Trophoblast cell (in vitro differentiated cells and primary cell): ENCODE measurements at regions not wholly inside any gene's neighbourhood (a gene's known extent, or its start where the extent isn't known, plus 50 kb on each side); places are given as distances from the start of the nearest gene placed in this dataset.

Source experiments
- DNase-seq, 2 donors: peaks; one replicate each; pipeline ENCODE4 v3.0.0-alpha.2; 2016
- H2AFZ ChIP-seq: 2 replicates; pipeline ENCODE4 v1.6.1; 2013; ENCODE audit warnings: low read length, moderate library complexity, mild to moderate bottlenecking; ENCODE audit not compliant: insufficient read depth, poor library complexity
- H2AK5ac ChIP-seq: 2 replicates; pipeline ENCODE4 v1.6.1; 2013; ENCODE audit warnings: mild to moderate bottlenecking, low read length
- H2BK120ac ChIP-seq: 2 replicates; pipeline ENCODE4 v1.6.1; 2013; ENCODE audit warnings: low read length, mild to moderate bottlenecking, moderate library complexity; ENCODE audit not compliant: insufficient read depth, poor library complexity
- H2BK12ac ChIP-seq: 2 replicates; pipeline ENCODE4 v1.6.1; 2013; ENCODE audit warnings: mild to moderate bottlenecking, low read length, moderate library complexity
- H2BK5ac ChIP-seq: 2 replicates; pipeline ENCODE4 v1.6.1; 2013; ENCODE audit warnings: low read length, low read depth, moderate library complexity, mild to moderate bottlenecking; ENCODE audit not compliant: poor library complexity
- H3K14ac ChIP-seq: 2 replicates; pipeline ENCODE4 v1.6.1; 2013; ENCODE audit warnings: mild to moderate bottlenecking, low read length
- H3K18ac ChIP-seq: 2 replicates; pipeline ENCODE4 v1.6.1; 2013; ENCODE audit warnings: mild to moderate bottlenecking, low read length
- H3K23ac ChIP-seq: 2 replicates; pipeline ENCODE4 v1.6.1; 2013; ENCODE audit warnings: low read length
- H3K27ac ChIP-seq: 2 replicates; pipeline ENCODE4 v1.5.1; 2013; ENCODE audit warnings: low read depth, mild to moderate bottlenecking, inconsistent platforms, low read length, moderate library complexity
- H3K27me3 ChIP-seq: 2 replicates; pipeline ENCODE4 v1.6.1; 2013; ENCODE audit warnings: inconsistent platforms, mild to moderate bottlenecking, low read length, moderate library complexity; ENCODE audit not compliant: insufficient read depth
- H3K36me3 ChIP-seq, 2 experiments: 1 replicate in 1 of 2; 2 replicates in 1 of 2; pipeline ENCODE4 v1.6.1; 2013; ENCODE audit warnings: low read length in 2 of 2, mild to moderate bottlenecking in 2 of 2, moderate library complexity in 1 of 2; ENCODE audit not compliant: insufficient read depth in 2 of 2, control insufficient read depth in 1 of 2
- H3K4ac ChIP-seq: 2 replicates; pipeline ENCODE4 v1.6.1; 2013; ENCODE audit warnings: low read depth, mild to moderate bottlenecking, low read length, moderate library complexity
- H3K4me1 ChIP-seq, 2 experiments: 1 replicate in 1 of 2; 2 replicates in 1 of 2; pipeline ENCODE4 v1.6.1; 2013; ENCODE audit warnings: low read length in 2 of 2, mild to moderate bottlenecking in 2 of 2, moderate library complexity in 1 of 2; ENCODE audit not compliant: insufficient read depth in 2 of 2, control insufficient read depth in 1 of 2
- H3K4me2 ChIP-seq: 2 replicates; pipeline ENCODE4 v1.6.1; 2013; ENCODE audit warnings: inconsistent platforms, mild to moderate bottlenecking, low read length, moderate library complexity
- H3K4me3 ChIP-seq: 2 replicates; pipeline ENCODE4 v1.5.1; 2013; ENCODE audit warnings: mild to moderate bottlenecking, low read depth, low read length, inconsistent platforms
- H3K79me1 ChIP-seq: one replicate; pipeline ENCODE4 v1.6.1; 2013; ENCODE audit warnings: low read length
- H3K79me2 ChIP-seq: 2 replicates; pipeline ENCODE4 v1.6.1; 2013; ENCODE audit warnings: low read length, mild to moderate bottlenecking; ENCODE audit not compliant: control insufficient read depth, insufficient read depth, poor library complexity
- H3K9ac ChIP-seq: 2 replicates; pipeline ENCODE4 v1.6.1; 2013; ENCODE audit warnings: mild to moderate bottlenecking, low read length
- H3K9me3 ChIP-seq: 2 replicates; pipeline ENCODE4 v1.6.1; 2013; ENCODE audit warnings: low read depth, mild to moderate bottlenecking, control low read depth, inconsistent platforms, low read length; ENCODE audit not compliant: insufficient read depth
- H4K12ac ChIP-seq: 2 replicates; pipeline ENCODE4 v1.6.1; 2013; ENCODE audit warnings: low read depth, mild to moderate bottlenecking, low read length, moderate library complexity
- H4K8ac ChIP-seq: 2 replicates; pipeline ENCODE4 v1.6.1; 2013; ENCODE audit warnings: low read depth, mild to moderate bottlenecking, low read length, moderate library complexity
- H4K91ac ChIP-seq: one replicate; pipeline ENCODE4 v1.6.1; 2013; ENCODE audit warnings: low read depth, mild to moderate bottlenecking, low read length, moderate library complexity
- WGBS: extraction: QIAGEN DNeasy Blood & Tissue Kit; methylation state at CpG from one replicate; pipeline ENCODE4 v1.1.7; 2013; ENCODE audit warnings: missing lambda C conversion rate; ENCODE audit not compliant: insufficient read length, insufficient coverage; ENCODE audit errors: extremely low coverage; 5-methylcytosine and 5-hydroxymethylcytosine counted together

DNA sequence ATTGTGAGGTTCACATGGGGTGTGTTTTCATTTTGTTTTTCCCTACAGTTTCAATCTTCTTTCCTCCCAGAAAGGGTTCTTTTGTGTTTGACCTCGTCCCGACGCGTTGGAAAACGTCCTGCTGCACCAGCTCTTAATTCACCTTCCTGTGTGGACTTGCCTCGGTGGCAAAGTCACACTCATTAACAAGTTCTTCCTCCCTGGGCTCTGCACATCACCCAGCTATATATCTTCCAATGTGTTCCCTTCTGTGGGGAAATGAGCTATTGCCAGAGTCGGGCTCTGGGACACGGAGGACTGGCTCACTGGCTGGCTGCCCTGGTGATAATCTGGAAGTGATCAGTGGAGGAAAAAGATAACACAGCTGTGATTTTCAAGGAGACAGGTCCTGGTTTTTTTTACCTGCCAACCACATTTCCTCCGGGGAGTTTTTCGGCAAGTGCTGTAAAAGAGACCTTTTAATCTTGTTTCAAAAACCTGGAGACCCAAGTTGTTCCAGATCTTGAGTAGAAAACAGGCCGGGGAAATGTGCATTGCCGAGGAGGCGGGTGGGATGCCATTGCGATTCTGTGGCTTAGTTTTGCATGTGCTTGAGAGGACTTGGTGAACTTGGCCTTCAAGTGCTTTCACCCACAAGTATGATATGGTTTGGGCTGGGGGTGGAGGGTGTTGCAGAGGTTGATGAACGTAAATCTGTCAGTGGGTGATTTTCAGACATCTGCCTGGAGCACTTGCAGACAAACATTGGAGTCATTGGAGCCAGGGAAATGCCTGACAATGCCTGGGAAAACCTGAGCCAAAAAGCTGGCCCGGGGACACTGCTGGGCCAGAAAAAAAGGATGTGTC, 96.5 kb upstream of the CREB5 start:
- peaks cover 10 to 11% of the 10 kb centered on the region in 2 experiments for H3K4me1 ChIP-seq
- H4K91ac ChIP-seq, result no peak overlapping the region
- no peaks in the 10 kb centered on the region for H3K79me2 ChIP-seq
- no peaks in the 10 kb centered on the region for H3K79me1 ChIP-seq
- H3K27me3 ChIP-seq, result no peaks in the 10 kb centered on the region
- H3K27ac ChIP-seq, result no peak overlapping the region
- H3K4me2 ChIP-seq, result peak overlapping the region; percentile 34
- no peak overlapping the region for H3K23ac ChIP-seq
- no peak overlapping the region for H4K8ac ChIP-seq
- H3K14ac ChIP-seq, result no peak overlapping the region
- H2BK120ac ChIP-seq, result no peak overlapping the region
- no peak overlapping the region for H2AFZ ChIP-seq
- no peak for DNase-seq
- no peak overlapping the region for H2AK5ac ChIP-seq
- H3K18ac ChIP-seq, result no peak overlapping the region
- WGBS, result no CpG with 5 or more reads among the region's 16 CpGs
- H3K36me3 ChIP-seq, result no peaks in the 10 kb centered on the region
- H4K12ac ChIP-seq, result no peak overlapping the region
- H3K4ac ChIP-seq, result no peak overlapping the region
- H3K9me3 ChIP-seq, result peaks cover 3% of the 10 kb centered on the region
- H2BK5ac ChIP-seq, result no peak overlapping the region
- no peak overlapping the region for H2BK12ac ChIP-seq
- H3K9ac ChIP-seq, result no peak overlapping the region
- no peak overlapping the region for H3K4me3 ChIP-seq

DNA sequence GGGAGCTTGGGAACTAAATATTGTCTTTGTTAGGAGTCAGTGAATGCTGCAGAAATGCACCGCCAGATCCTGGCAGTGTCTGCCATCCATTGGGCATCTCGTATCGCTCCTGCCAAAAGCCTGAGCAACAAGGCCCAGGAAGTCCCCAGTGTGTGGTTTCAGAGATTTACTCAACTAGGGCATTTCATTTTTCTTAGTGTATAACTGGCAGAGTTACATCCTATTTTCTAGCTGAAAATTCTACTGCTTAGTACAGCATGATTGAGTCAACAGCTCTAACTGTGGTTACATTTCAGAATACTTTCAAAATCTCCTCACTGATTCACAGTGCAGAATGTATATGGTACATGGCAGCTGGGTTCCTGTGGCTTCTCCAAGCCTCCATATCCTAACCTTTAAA, 95.8 kb upstream of the CREB5 start:
- H3K27ac ChIP-seq, result no peak overlapping the region
- H3K27me3 ChIP-seq, result no peaks in the 10 kb centered on the region
- no peak overlapping the region for H3K18ac ChIP-seq
- peaks cover 3% of the 10 kb centered on the region for H3K9me3 ChIP-seq
- H3K79me2 ChIP-seq, result no peaks in the 10 kb centered on the region
- H3K4me3 ChIP-seq, result no peak overlapping the region
- H4K8ac ChIP-seq, result no peak overlapping the region
- H4K91ac ChIP-seq, result no peak overlapping the region
- H2AK5ac ChIP-seq, result no peak overlapping the region
- no peak overlapping the region for H2AFZ ChIP-seq
- H2BK5ac ChIP-seq, result no peak overlapping the region
- H3K9ac ChIP-seq, result no peak overlapping the region
- H3K79me1 ChIP-seq, result no peaks in the 10 kb centered on the region
- H3K36me3 ChIP-seq, result no peaks in the 10 kb centered on the region
- no CpG with 5 or more reads among the region's 3 CpGs for WGBS
- no peak overlapping the region for H3K14ac ChIP-seq
- H3K4ac ChIP-seq, result no peak overlapping the region
- no peak overlapping the region for H3K4me2 ChIP-seq
- peaks cover 10 to 11% of the 10 kb centered on the region in 2 experiments for H3K4me1 ChIP-seq
- H2BK120ac ChIP-seq, result no peak overlapping the region
- H4K12ac ChIP-seq, result no peak overlapping the region
- H2BK12ac ChIP-seq, result no peak overlapping the region
- H3K23ac ChIP-seq, result no peak overlapping the region
- DNase-seq, result no peak

DNA sequence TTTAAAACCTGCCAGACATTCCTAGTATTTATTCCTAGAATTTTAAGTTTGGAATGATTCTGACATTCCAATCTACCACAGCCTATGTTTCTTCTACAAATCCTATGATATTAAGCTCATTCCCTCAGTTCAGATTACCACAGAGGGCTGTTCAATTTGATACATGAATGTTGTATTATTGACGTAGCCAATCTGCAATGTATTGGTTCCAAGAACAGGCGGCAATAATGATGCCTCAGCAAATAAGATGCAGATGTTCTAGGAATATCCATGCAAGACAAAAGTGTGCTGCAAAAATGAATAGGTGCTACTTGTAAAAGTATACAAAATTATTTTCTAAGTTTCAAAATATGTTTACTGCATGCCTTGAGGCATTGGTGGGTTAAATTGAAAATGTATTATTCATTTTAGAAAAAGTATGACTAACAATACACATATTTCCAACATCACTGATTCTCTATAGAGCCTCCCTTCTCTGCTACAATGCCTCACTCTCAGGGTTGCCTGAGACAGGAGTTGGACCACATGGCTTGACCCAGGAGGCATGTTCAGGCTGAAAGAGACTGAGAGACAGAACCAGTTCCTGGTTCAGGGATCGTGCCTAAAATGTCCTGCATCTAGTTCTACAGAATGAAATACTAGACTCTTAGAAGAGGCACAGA, 94.1 kb upstream of the CREB5 start:
- Histone ChIP-seq H3K18ac (no peak overlapping the region), H2AK5ac (no peak overlapping the region), H2BK120ac (no peak overlapping the region), H3K27me3 (no peaks in the 10 kb centered on the region), H4K91ac (no peak overlapping the region), H2AFZ (no peak overlapping the region), H3K36me3 (no peaks in the 10 kb centered on the region), H3K9me3 (no peaks in the 10 kb centered on the region), H2BK5ac (no peak overlapping the region), H3K14ac (no peak overlapping the region), H3K9ac (no peak overlapping the region), H2BK12ac (no peak overlapping the region), H3K79me1 (no peaks in the 10 kb centered on the region), H3K23ac (no peak overlapping the region), H3K4ac (no peak overlapping the region), H3K27ac (no peak overlapping the region), H3K4me1 (peaks cover 10 to 11% of the 10 kb centered on the region in 2 experiments), H3K4me3 (no peak overlapping the region), H4K8ac (no peak overlapping the region), H4K12ac (no peak overlapping the region), H3K79me2 (no peaks in the 10 kb centered on the region), H3K4me2 (no peak overlapping the region)
- no CpG with 5 or more reads among the region's 3 CpGs for WGBS
- DNase-seq, result no peak

DNA sequence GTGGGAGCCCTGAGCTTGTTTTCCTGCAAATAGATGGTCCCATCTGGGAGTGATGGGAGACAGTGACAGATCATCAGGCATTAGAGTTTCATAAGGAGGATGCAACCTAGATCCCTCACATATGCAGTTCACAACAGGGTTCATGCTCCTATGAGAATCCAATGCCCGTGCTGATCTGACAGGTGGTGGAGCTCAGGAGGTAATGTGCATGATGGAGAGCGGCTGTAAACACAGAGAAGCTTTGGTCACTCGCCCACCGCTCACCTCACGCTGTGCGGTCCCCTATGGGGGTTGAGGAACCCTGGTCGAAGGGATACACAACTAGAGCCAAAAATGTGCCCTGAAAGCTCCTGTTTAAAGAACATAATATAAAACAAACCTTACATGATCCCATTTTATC, 88.5 kb upstream of the CREB5 start:
- Histone ChIP-seq H3K27ac (no peak overlapping the region), H3K9me3 (no peaks in the 10 kb centered on the region), H3K9ac (no peak overlapping the region), H3K79me2 (no peaks in the 10 kb centered on the region), H3K14ac (no peak overlapping the region), H3K4ac (no peak overlapping the region), H2BK12ac (no peak overlapping the region), H3K23ac (no peak overlapping the region), H4K12ac (no peak overlapping the region), H3K4me3 (no peak overlapping the region), H3K18ac (no peak overlapping the region), H2AK5ac (no peak overlapping the region), H3K27me3 (no peaks in the 10 kb centered on the region), H3K79me1 (no peaks in the 10 kb centered on the region), H3K4me2 (no peak overlapping the region), H3K4me1 (no peaks in the 10 kb centered on the region), H2AFZ (no peak overlapping the region), H3K36me3 (no peaks in the 10 kb centered on the region), H2BK120ac (no peak overlapping the region), H4K8ac (no peak overlapping the region), H2BK5ac (no peak overlapping the region), H4K91ac (no peak overlapping the region)
- WGBS, result no CpG with 5 or more reads among the region's 7 CpGs
- DNase-seq, result no peak
